Neural crest cell (in vitro differentiated cells): ENCODE measurements at regions not wholly inside any gene's neighbourhood (a gene's known extent, or its start where the extent isn't known, plus 50 kb on each side); places are given as distances from the start of the nearest gene placed in this dataset.

Experiments used
- DNase-seq: peaks from one replicate; pipeline ENCODE4 v3.0.0; 2021; ENCODE audit warnings: low read depth, mixed read lengths, low spot score
- H3K27ac Mint-ChIP-seq: one replicate; pipeline ENCODE4 v1.8.0; 2021; ENCODE audit warnings: mild to moderate bottlenecking, mixed read lengths; ENCODE audit not compliant: unreplicated experiment
- H3K27me3 Mint-ChIP-seq: 2 replicates; pipeline ENCODE4 v1.8.0; 2021; ENCODE audit warnings: low read depth, mild to moderate bottlenecking, mixed read lengths
- H3K36me3 Mint-ChIP-seq: 2 replicates; pipeline ENCODE4 v1.8.0; 2021; ENCODE audit warnings: low read depth, mild to moderate bottlenecking, mixed read lengths
- H3K4me1 Mint-ChIP-seq: 2 replicates; pipeline ENCODE4 v1.8.0; 2021; ENCODE audit warnings: mixed read lengths
- H3K4me3 Mint-ChIP-seq: one replicate; pipeline ENCODE4 v1.8.0; 2021; ENCODE audit warnings: mild to moderate bottlenecking, mixed read lengths
- H3K9me3 Mint-ChIP-seq: 2 replicates; pipeline ENCODE4 v1.8.0; 2021; ENCODE audit warnings: mixed read lengths
- CTCF ChIP-seq: fragments of 200-600 bp; sonication (generic); conservative IDR thresholded peaks from 2 replicates; pipeline ENCODE4 v1.5.0; 2021; ENCODE audit warnings: antibody characterized with exemption, mild to moderate bottlenecking

- DNase-seq = no peak
- no peaks in the 10 kb centered on the region for H3K36me3 Mint-ChIP-seq
- no peak overlapping the region for H3K4me3 Mint-ChIP-seq
- no peaks in the 10 kb centered on the region for H3K9me3 Mint-ChIP-seq
- H3K4me1 Mint-ChIP-seq = peaks cover 2% of the 10 kb centered on the region
- no peak overlapping the region for H3K27ac Mint-ChIP-seq
- TF ChIP-seq CTCF = no peak
- H3K27me3 Mint-ChIP-seq = peaks cover 2% of the 10 kb centered on the region
These were observed 497.6 kb downstream of the NTRK3 start for GRCh38 chr15:87758794-87759418.

GRCh38 chr15:87757084-87757483 lies 499.5 kb downstream of the NTRK3 start:
- H3K4me1 Mint-ChIP-seq = peaks cover 4% of the 10 kb centered on the region
- H3K4me3 Mint-ChIP-seq = no peak overlapping the region
- DNase-seq = no peak
- no peak for TF ChIP-seq CTCF
- no peaks in the 10 kb centered on the region for H3K9me3 Mint-ChIP-seq
- H3K36me3 Mint-ChIP-seq = no peaks in the 10 kb centered on the region
- H3K27ac Mint-ChIP-seq = no peak overlapping the region
- H3K27me3 Mint-ChIP-seq = peaks cover 3% of the 10 kb centered on the region

- peaks cover 3% of the 10 kb centered on the region for H3K27me3 Mint-ChIP-seq
- H3K4me3 Mint-ChIP-seq = no peak overlapping the region
- no peak overlapping the region for H3K27ac Mint-ChIP-seq
- no peaks in the 10 kb centered on the region for H3K9me3 Mint-ChIP-seq
- H3K36me3 Mint-ChIP-seq = no peaks in the 10 kb centered on the region
- no peak for DNase-seq
- TF ChIP-seq CTCF = no peak
- H3K4me1 Mint-ChIP-seq = peaks cover 5% of the 10 kb centered on the region
These were observed 500.5 kb downstream of the NTRK3 start for GRCh38 chr15:87756072-87756471.

- no peak for DNase-seq
- no peaks in the 10 kb centered on the region for H3K36me3 Mint-ChIP-seq
- H3K27ac Mint-ChIP-seq = no peak overlapping the region
- H3K4me3 Mint-ChIP-seq = no peak overlapping the region
- no peak for TF ChIP-seq CTCF
- H3K9me3 Mint-ChIP-seq = no peaks in the 10 kb centered on the region
- peaks cover 3% of the 10 kb centered on the region for H3K27me3 Mint-ChIP-seq
- peaks cover 5% of the 10 kb centered on the region for H3K4me1 Mint-ChIP-seq
These were observed 501.3 kb downstream of the NTRK3 start for GRCh38 chr15:87755226-87755625.

GRCh38 chr15:87753539-87753938 lies 503.0 kb downstream of the NTRK3 start:
- no peaks in the 10 kb centered on the region for H3K9me3 Mint-ChIP-seq
- H3K27ac Mint-ChIP-seq = no peak overlapping the region
- H3K36me3 Mint-ChIP-seq = no peaks in the 10 kb centered on the region
- TF ChIP-seq CTCF = no peak
- no peak for DNase-seq
- H3K4me3 Mint-ChIP-seq = no peak overlapping the region
- H3K4me1 Mint-ChIP-seq = peaks cover 5% of the 10 kb centered on the region
- H3K27me3 Mint-ChIP-seq = peaks cover 3% of the 10 kb centered on the region
